AG09319 (cell line): ENCODE measurements at regions not wholly inside any gene's neighbourhood (a gene's known extent, or its start where the extent isn't known, plus 50 kb on each side); places are given as distances from the start of the nearest gene placed in this dataset.

Experiments used
- DNase-seq: peaks from one replicate; pipeline ENCODE4 v3.0.0-alpha.2; 2010; ENCODE audit warnings: low read depth; ENCODE audit errors: extremely low read depth
- CTCF ChIP-seq: IDR thresholded peaks from 2 replicates; pipeline ENCODE4 v1.5.1; 2011; ENCODE audit warnings: low read depth, mild to moderate bottlenecking, inconsistent platforms, low read length, moderate library complexity

- DNase-seq: no peak
- TF ChIP-seq CTCF: no peak
Observed at GRCh38 chr4:124590480-124590879, 122.1 kb downstream of the ANKRD50 start.

- DNase-seq: no peak
Observed at GRCh38 chr4:124591637-124592036, 120.9 kb downstream of the ANKRD50 start.

GRCh38 chr4:124593494-124593893, 119.0 kb downstream of the ANKRD50 start:
- DNase-seq: no peak
- no peak for TF ChIP-seq CTCF

More at GRCh38 chr4:124591637-124592036, 120.9 kb downstream of the ANKRD50 start:
- TF ChIP-seq CTCF: no peak

GRCh38 chr4:124594945-124595344, 117.6 kb downstream of the ANKRD50 start:
- no peak for DNase-seq
- TF ChIP-seq CTCF: no peak

DNA sequence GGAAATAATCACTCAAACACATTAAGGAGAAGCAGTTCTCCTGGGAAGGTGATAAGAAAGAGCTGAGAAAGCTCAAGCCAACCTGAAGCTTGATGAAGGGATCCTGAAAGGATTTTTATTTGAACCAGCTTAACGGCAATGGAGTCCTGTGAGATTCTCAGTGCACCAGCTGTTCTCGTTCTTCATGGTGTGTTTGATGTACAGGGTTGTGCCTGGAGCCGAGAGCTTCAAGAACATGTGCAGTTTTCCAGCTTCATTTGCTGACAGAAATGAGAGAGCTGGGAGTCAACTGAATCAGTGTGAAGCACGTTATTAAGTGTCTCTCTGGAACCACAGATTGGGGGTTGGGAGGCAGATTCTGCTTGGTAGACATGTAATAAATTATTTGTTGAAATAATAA, 115.7 kb downstream of the ANKRD50 start:
- no peak for TF ChIP-seq CTCF
- no peak for DNase-seq

DNA sequence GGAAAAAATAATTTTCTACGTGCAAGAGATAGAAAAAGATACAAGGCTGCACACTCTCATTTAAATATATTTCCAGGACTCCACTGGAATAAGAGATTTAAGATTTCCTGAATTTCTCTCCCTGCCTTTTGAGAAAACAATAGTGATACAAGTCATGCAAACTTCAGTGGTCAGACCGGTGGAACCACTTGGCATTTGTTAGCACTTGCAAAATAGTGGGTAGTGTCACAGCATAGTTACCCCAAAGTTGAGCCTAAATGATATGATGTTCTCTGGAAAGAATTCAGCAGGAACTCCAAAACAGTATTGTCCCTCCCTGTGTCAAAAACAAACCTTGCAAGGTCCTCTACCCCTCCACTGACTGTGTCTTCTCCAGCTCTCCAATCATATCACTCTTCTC, 102.3 kb downstream of the ANKRD50 start:
- no peak for DNase-seq
- TF ChIP-seq CTCF: no peak
